Heart right ventricle (tissue), 16 donors: ENCODE measurements at regions not wholly inside any gene's neighbourhood (a gene's known extent, or its start where the extent isn't known, plus 50 kb on each side); places are given as distances from the start of the nearest gene placed in this dataset.

Experiments
- ATAC-seq, 8 donors: fragments of 200-7000 bp; cut with Tn5 transposase; one replicate each; pipeline ENCODE4 v1.9.1; 2020; ENCODE audit warnings: mild to moderate bottlenecking in 8 of 8, moderate library complexity in 8 of 8, moderate number of reproducible peaks in 1 of 8
- DNase-seq, 2 donors: peaks; one replicate each; pipeline ENCODE4 v3.0.0-alpha.2; 2020
- H3K27ac ChIP-seq, 10 donors: fragments of 200-600 bp; sonication (generic) in 2 of 10; one replicate each; pipeline versions ENCODE4 v1.5.0 to v1.8.0; 2020 to 2022; ENCODE audit warnings: mild to moderate bottlenecking in 3 of 10
- H3K27me3 ChIP-seq, 7 donors: fragments of 200-600 bp; one replicate each; pipeline ENCODE4 v1.8.0; 2021 to 2022; ENCODE audit warnings: mild to moderate bottlenecking in 2 of 7
- H3K36me3 ChIP-seq, 9 donors: fragments of 200-600 bp; sonication (generic) in 1 of 9; one replicate each; pipeline versions ENCODE4 v1.5.0 to v1.8.0; 2020 to 2022; ENCODE audit warnings: mild to moderate bottlenecking in 2 of 9
- H3K4me1 ChIP-seq, 9 donors: fragments of 200-600 bp; sonication (generic) in 1 of 9; one replicate each; pipeline versions ENCODE4 v1.5.0 to v1.8.0; 2020 to 2022; ENCODE audit warnings: mild to moderate bottlenecking in 4 of 9
- H3K4me3 ChIP-seq, 10 donors: fragments of 200-600 bp; sonication (generic) in 2 of 10; one replicate each; pipeline versions ENCODE4 v1.5.0 to v1.8.0; 2020 to 2022; ENCODE audit warnings: mild to moderate bottlenecking in 7 of 10, moderate library complexity in 2 of 10
- H3K9me3 ChIP-seq, 11 donors: fragments of 200-600 bp in 10 of 11; sonication (generic) in 2 of 11; one replicate each; pipeline versions ENCODE4 v1.5.0 to v1.8.0; 2013 to 2022; ENCODE audit warnings: mild to moderate bottlenecking in 2 of 11, control low read depth in 1 of 11, moderate library complexity in 1 of 11
- CTCF ChIP-seq, 9 donors: fragments of 200-600 bp; sonication (generic) in 2 of 9; IDR thresholded peaks; one replicate each; pipeline versions ENCODE4 v1.5.0 to v1.8.0; 2021 to 2022; ENCODE audit warnings: antibody characterized with exemption in 9 of 9, mild to moderate bottlenecking in 5 of 9, moderate library complexity in 1 of 9
- WGBS, 2 donors: extraction: QIAGEN DNeasy Blood & Tissue Kit; methylation state at CpG; one replicate each; pipeline ENCODE4 v1.1.7; 2013; ENCODE audit warnings: inconsistent platforms in 1 of 2; 5-methylcytosine and 5-hydroxymethylcytosine counted together
- intact Hi-C, 10 donors: fragments of 100-400 bp; cut with DNase I; formaldehyde crosslinking; loops; one replicate each; pipeline versions ENCODE4 v1.11.1 to v1.14.2; 2022
- donor health status: Arrhythmogenic right ventricular cardiomyopathy.
- donor health status: ischemic (EF 13 %, LVEDD 7.1; RV severe dilation, severe dysfunction).
- donor health status: healthy with polysubstance abuse.
- donor health status: DM: no; HTN: yes; CAD: no.
- donor health status: DM: no; HTN: no; CAD: no.
- donor health status: ischemic (EF 25% LVEDD 6.9; RV normal size, moderate dysfunction).
- donor health status: ischemic (EF 25% LVEDD 5.7; RV mildly dilated, moderate dysfunction).
- donor health status: healthy.
- donor health status: DM: yes; HTN: yes; CAD: no.
- donor health status: Ischemic cardiomyopathy.
- donor health status: ischemic (EF 35%, LVEDD 5.7; RV mildly dilated, moderate dysfunction).
- donor health status: nonischemic (EF 11% LVEDD 7.7; RV severe dilation, severe dysfunction).
- donor health status: DM: yes; HTN: yes; CAD: no.
- donor health status: PGD.
- donor health status: ischemic (EF 29% LVEDD 5.4; RV normal size, mild dysfunction).
- donor health status: nonischemic (EF 23%, LVEDD 6.1; RV moderate dilation, normal function).

GRCh38 chr11:26026078-26026477 is 305.9 kb upstream of the ANO3 start:
- no peaks in the 10 kb centered on the region for H3K9me3 ChIP-seq
- no peak for TF ChIP-seq CTCF (IDR thresholded peaks at IDR 0.05)
- 89 to 90% methylated on average over 1 of the region's 1 CpG for WGBS, 2 donors
- intact Hi-C loops: no loop called here
- no peaks in the 10 kb centered on the region for H3K4me1 ChIP-seq
- H3K4me3 ChIP-seq: no peak overlapping the region
- DNase-seq (no peak), ATAC-seq (no peak)
- H3K36me3 ChIP-seq: no peaks in the 10 kb centered on the region
- no peak overlapping the region for H3K27ac ChIP-seq
- no peaks in the 10 kb centered on the region for H3K27me3 ChIP-seq

- no peak for TF ChIP-seq CTCF (IDR thresholded peaks at IDR 0.05)
- Histone ChIP-seq H3K27ac (no peak overlapping the region), H3K36me3 (no peaks in the 10 kb centered on the region), H3K4me1 (no peaks in the 10 kb centered on the region), H3K9me3 (no peaks in the 10 kb centered on the region), H3K4me3 (no peak overlapping the region), H3K27me3 (no peaks in the 10 kb centered on the region)
- no peak for ATAC-seq
- no peak for DNase-seq
- intact Hi-C loops: no loop called here
These were observed 304.0 kb upstream of the ANO3 start for GRCh38 chr11:26027887-26028286.

GRCh38 chr11:26028393-26028911 is 303.5 kb upstream of the ANO3 start:
- no peak for ATAC-seq
- Histone ChIP-seq H3K4me3 (no peak overlapping the region), H3K27ac (no peak overlapping the region), H3K4me1 (no peaks in the 10 kb centered on the region), H3K9me3 (no peaks in the 10 kb centered on the region), H3K27me3 (no peaks in the 10 kb centered on the region), H3K36me3 (no peaks in the 10 kb centered on the region)
- DNase-seq: no peak
- intact Hi-C loops: no loop called here
- TF ChIP-seq CTCF (IDR thresholded peaks at IDR 0.05): no peak
- WGBS, 2 donors: 68 to 82% methylated on average over 2 of the region's 2 CpGs

GRCh38 chr11:26030399-26030798 is 301.5 kb upstream of the ANO3 start:
- H3K27ac ChIP-seq: no peak overlapping the region
- no peaks in the 10 kb centered on the region for H3K9me3 ChIP-seq
- ATAC-seq (no peak), DNase-seq (no peak)
- no peaks in the 10 kb centered on the region for H3K36me3 ChIP-seq
- intact Hi-C loops: no loop called here
- 83 to 84% methylated on average over 3 of the region's 3 CpGs for WGBS, 2 donors
- no peaks in the 10 kb centered on the region for H3K27me3 ChIP-seq
- H3K4me1 ChIP-seq: no peaks in the 10 kb centered on the region
- no peak for TF ChIP-seq CTCF (IDR thresholded peaks at IDR 0.05)
- H3K4me3 ChIP-seq: no peak overlapping the region

- ATAC-seq (no peak), DNase-seq (no peak)
- no peaks in the 10 kb centered on the region for H3K4me1 ChIP-seq
- no peaks in the 10 kb centered on the region for H3K27me3 ChIP-seq
- TF ChIP-seq CTCF (IDR thresholded peaks at IDR 0.05): no peak
- no peak overlapping the region for H3K4me3 ChIP-seq
- 38 to 44% methylated on average over 2 of the region's 2 CpGs for WGBS, 2 donors
- intact Hi-C loops: no loop called here
- no peaks in the 10 kb centered on the region for H3K9me3 ChIP-seq
- no peaks in the 10 kb centered on the region for H3K36me3 ChIP-seq
- H3K27ac ChIP-seq: no peak overlapping the region
These were observed 299.7 kb upstream of the ANO3 start for GRCh38 chr11:26032241-26032640.
